A549 (cell line): ENCODE measurements at regions not wholly inside any gene's neighbourhood (a gene's known extent, or its start where the extent isn't known, plus 50 kb on each side); places are given as distances from the start of the nearest gene placed in this dataset.
"Not testable (repeated sequence)": the region's sequence is repeated elsewhere in the genome, so short reads cannot be mapped to it uniquely, and the experiment has no call there.

Source experiments
- ATAC-seq, 2 experiments: fragments of 200-7000 bp in 1 of 2; fragments of >200 bp in 1 of 2; cut with Nextera tagmentation in 1 of 2; cut with Tn5 transposase in 1 of 2; 3 replicates each; pipeline versions ENCODE4 v1.8.0 to v1.9.1; 2018 to 2020; ENCODE audit warnings: mild to moderate bottlenecking in 1 of 2, moderate library complexity in 1 of 2
- CTCF ChIA-PET: fragments of 300-600 bp; sonication (Branson Sonifier 250); formaldehyde crosslinking; extraction: SDS; loops from one replicate; lab custom pipeline; 2021; ENCODE audit warnings: antibody characterized with exemption, inconsistent platforms; lab: Yijun Ruan, JAX
- POLR2A ChIA-PET: fragments of 350-600 bp; formaldehyde crosslinking; extraction: SDS; loops from one replicate; lab custom pipeline; 2021; ENCODE audit warnings: antibody characterized with exemption, inconsistent platforms; lab: Yijun Ruan, JAX
- DNase-seq, 2 experiments: peaks; one replicate each; pipeline versions ENCODE4 v3.0.0 to v3.0.0-alpha.2; 2011 to 2016; ENCODE audit warnings: low read depth in 1 of 2, low spot score in 1 of 2
- FAIRE-seq: peaks from 2 replicates; lab custom pipeline; 2011; peaks lifted over from hg19 to GRCh38; lab: Jason Lieb, UNC
- H3K27ac ChIP-seq, 2 experiments: fragments of >200 bp; sonication (Bioruptor Twin); formaldehyde crosslinking; 3 replicates each; pipeline ENCODE4 v1.5.1; 2016 to 2017
- H3K4me1 ChIP-seq: fragments of >200 bp; sonication (Bioruptor Twin); formaldehyde crosslinking; 3 replicates; pipeline ENCODE4 v1.6.1; 2016
- H3K4me2 ChIP-seq: fragments of >200 bp; sonication (Bioruptor Twin); formaldehyde crosslinking; 3 replicates; pipeline ENCODE4 v1.6.1; 2016
- H3K4me3 ChIP-seq: fragments of >200 bp; sonication (Bioruptor Twin); formaldehyde crosslinking; 3 replicates; pipeline ENCODE4 v1.5.1; 2016
- H3K9me3 ChIP-seq: fragments of >200 bp; sonication (Bioruptor Twin); formaldehyde crosslinking; 3 replicates; pipeline ENCODE4 v1.6.1; 2016
- CBX2 ChIP-seq: fragments of 200-600 bp; sonication (generic); IDR thresholded peaks from 2 replicates; pipeline ENCODE4 v1.6.1; 2016; ENCODE audit warnings: low read depth, mild to moderate bottlenecking, borderline replicate concordance
- CBX8 ChIP-seq: fragments of 200-600 bp; sonication (generic); IDR thresholded peaks from 2 replicates; pipeline ENCODE4 v1.6.1; 2016
- CEBPB ChIP-seq, 2 experiments: fragments of >200 bp in 1 of 2; sonication (Bioruptor Twin) in 1 of 2; formaldehyde crosslinking in 1 of 2; IDR thresholded peaks; 2 replicates each; pipeline ENCODE4 v1.6.1; 2012 to 2016
- CHD2 ChIP-seq: fragments of 150-350 bp; IDR thresholded peaks from 2 replicates; pipeline ENCODE4 v1.6.1; 2014; ENCODE audit warnings: low read length; ENCODE audit not compliant: partially characterized antibody
- CTCF ChIP-seq: fragments of >200 bp; sonication (Bioruptor Twin); formaldehyde crosslinking; IDR thresholded peaks from 3 replicates; pipeline ENCODE4 v1.5.1; 2016
- EHF ChIP-seq: fragments of 250-450 bp; sonication (Bioruptor Pico); IDR thresholded peaks from 2 replicates; pipeline ENCODE4 v1.5.0; 2020; ENCODE audit warnings: mild to moderate bottlenecking
- HES2 ChIP-seq: fragments of >200 bp; sonication (Bioruptor Twin); formaldehyde crosslinking; IDR thresholded peaks from 2 replicates; pipeline ENCODE4 v1.6.1; 2016
- MAFK ChIP-seq: fragments of 450-650 bp; IDR thresholded peaks from 2 replicates; pipeline ENCODE4 v1.6.1; 2014; ENCODE audit not compliant: partially characterized antibody
- MAZ ChIP-seq: fragments of 150-350 bp; IDR thresholded peaks from 2 replicates; pipeline ENCODE4 v1.6.1; 2014; ENCODE audit warnings: antibody characterized with exemption, low read depth, low read length, borderline replicate concordance
- MYC ChIP-seq: IDR thresholded peaks from 2 replicates; pipeline ENCODE4 v1.6.1; 2012; ENCODE audit warnings: mild to moderate bottlenecking, inconsistent platforms, low read length, improper control_type of control experiment, borderline replicate concordance
- PHF8 ChIP-seq: fragments of 200-600 bp; sonication (generic); IDR thresholded peaks from 2 replicates; pipeline ENCODE4 v1.6.1; 2016; ENCODE audit warnings: low read depth, mild to moderate bottlenecking, antibody characterized with exemption, moderate library complexity, borderline replicate concordance
- RARB ChIP-seq: fragments of 250-450 bp; sonication (Bioruptor Pico); IDR thresholded peaks from 2 replicates; pipeline ENCODE4 v1.8.0; 2021; ENCODE audit warnings: mild to moderate bottlenecking, moderate library complexity
- SREBF2 ChIP-seq: fragments of 450-650 bp; IDR thresholded peaks from 2 replicates; pipeline ENCODE4 v1.6.1; 2014; ENCODE audit warnings: mild to moderate bottlenecking, moderate library complexity
- TP53 ChIP-seq: fragments of 250-450 bp; sonication (Bioruptor Pico); IDR thresholded peaks from 2 replicates; pipeline ENCODE4 v1.5.0; 2021; ENCODE audit warnings: mild to moderate bottlenecking, moderate library complexity
- WGBS: methylation state at CpG from one replicate; pipeline ENCODE4 v1.1.6; 2017; ENCODE audit errors: missing lambda C conversion rate; 5-methylcytosine and 5-hydroxymethylcytosine counted together
- TF ChIP-seq, protein P1 (sequence below): fragments of 200-600 bp; sonication (generic); IDR thresholded peaks from 2 replicates; pipeline ENCODE4 v1.6.1; 2016; ENCODE audit warnings: antibody characterized with exemption, mild to moderate bottlenecking, moderate library complexity

- Histone ChIP-seq H3K4me1 (no peaks in the 10 kb centered on the region), H3K4me3 (no peak overlapping the region)
- ATAC-seq: no peak
- TF ChIP-seq RARB (CRISPR knock-in tag): no peak
- TF ChIP-seq HES2: no peak
- no peak for TF ChIP-seq CTCF
- TF ChIP-seq TP53 (CRISPR knock-in tag): no peak
- TF ChIP-seq CHD2: no peak
- TF ChIP-seq, all 56 proteins: peak for 0
- Histone ChIP-seq H3K4me2 (no peak overlapping the region), H3K9me3 (no peaks in the 10 kb centered on the region), H3K27ac (no peak overlapping the region)
- DNase-seq (no peak), FAIRE-seq (no peak)
- ChIA-PET POLR2A (no interaction called here), CTCF (no interaction called here)
- WGBS: 85% methylated on average over 5 of the region's 7 CpGs
Measured at GRCh38 chr22:48297296-48297695, 1530.4 kb downstream of the BRD1 start.

DNA sequence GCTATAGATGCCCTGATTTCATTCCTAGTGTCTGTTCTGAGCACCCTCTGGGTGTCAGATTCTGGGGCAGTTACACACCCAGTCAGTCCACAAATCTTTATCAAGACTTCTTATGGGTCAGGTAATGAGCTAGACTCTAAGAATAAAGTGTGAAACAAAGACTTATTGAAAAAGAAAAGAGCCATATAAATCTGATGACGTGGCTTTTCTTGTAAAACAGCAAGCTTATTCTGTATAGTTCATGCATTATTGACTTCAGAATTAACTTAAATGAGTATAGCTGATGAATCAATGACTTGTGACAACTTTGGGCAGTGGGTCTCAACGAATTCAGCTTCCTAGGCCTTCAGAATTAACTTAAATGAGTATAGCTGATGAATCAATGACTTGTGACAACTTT, 1527.5 kb downstream of the TBC1D22A start:
- DNase-seq, POLR2A ChIA-PET, H3K4me1 ChIP-seq, H3K4me2 ChIP-seq, CTCF ChIA-PET, ATAC-seq, FAIRE-seq, H3K4me3 ChIP-seq, H3K27ac ChIP-seq, H3K9me3 ChIP-seq: not testable (repeated sequence)
- peak; percentile 49 for TF ChIP-seq MAFK
- WGBS: 30% methylated on average over 2 of the region's 2 CpGs

GRCh38 chr22:48288376-48288940, 1526.0 kb downstream of the TBC1D22A start:
- Histone ChIP-seq H3K27ac (no peak overlapping the region), H3K9me3 (no peaks in the 10 kb centered on the region), H3K4me1 (peaks cover 5% of the 10 kb centered on the region; the same call in 1 of the 3 replicates), H3K4me3 (no peak overlapping the region), H3K4me2 (no peak overlapping the region)
- POLR2A ChIA-PET: no interaction called here
- TF ChIP-seq EHF (CRISPR knock-in tag) (no peak), HES2 (no peak), MYC (no peak), SREBF2 (no peak), MAZ (no peak), CBX2 (no peak), PHF8 (no peak), CBX8 (no peak), CEBPB (IDR thresholded peaks at IDR 0.05) (no peak)
- ATAC-seq: no peak
- CTCF ChIA-PET: no interaction called here
- no peak for DNase-seq
- 35% methylated on average over 3 of the region's 3 CpGs for WGBS
- FAIRE-seq: no peak

DNA sequence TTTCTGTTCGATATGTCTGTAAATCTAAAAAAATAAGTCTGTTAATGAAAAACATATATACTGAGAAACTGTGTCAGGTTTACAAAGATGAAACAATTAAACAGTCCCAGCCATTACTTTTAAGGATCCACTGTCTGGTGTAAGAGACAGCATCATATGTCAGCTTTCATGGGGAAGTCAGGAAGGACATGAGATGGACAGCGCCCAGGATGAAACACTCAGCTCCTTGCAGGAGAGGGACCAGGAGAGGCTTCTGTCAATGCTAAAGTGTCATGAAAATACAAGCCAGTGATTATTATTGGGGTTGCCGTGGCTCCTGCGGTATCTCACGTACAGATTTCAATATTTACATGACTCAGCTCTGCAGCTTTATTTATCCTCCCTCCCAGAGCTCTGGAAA, 1524.6 kb downstream of the TBC1D22A start:
- TF ChIP-seq EHF (CRISPR knock-in tag): no peak
- TF ChIP-seq, protein P1, sequence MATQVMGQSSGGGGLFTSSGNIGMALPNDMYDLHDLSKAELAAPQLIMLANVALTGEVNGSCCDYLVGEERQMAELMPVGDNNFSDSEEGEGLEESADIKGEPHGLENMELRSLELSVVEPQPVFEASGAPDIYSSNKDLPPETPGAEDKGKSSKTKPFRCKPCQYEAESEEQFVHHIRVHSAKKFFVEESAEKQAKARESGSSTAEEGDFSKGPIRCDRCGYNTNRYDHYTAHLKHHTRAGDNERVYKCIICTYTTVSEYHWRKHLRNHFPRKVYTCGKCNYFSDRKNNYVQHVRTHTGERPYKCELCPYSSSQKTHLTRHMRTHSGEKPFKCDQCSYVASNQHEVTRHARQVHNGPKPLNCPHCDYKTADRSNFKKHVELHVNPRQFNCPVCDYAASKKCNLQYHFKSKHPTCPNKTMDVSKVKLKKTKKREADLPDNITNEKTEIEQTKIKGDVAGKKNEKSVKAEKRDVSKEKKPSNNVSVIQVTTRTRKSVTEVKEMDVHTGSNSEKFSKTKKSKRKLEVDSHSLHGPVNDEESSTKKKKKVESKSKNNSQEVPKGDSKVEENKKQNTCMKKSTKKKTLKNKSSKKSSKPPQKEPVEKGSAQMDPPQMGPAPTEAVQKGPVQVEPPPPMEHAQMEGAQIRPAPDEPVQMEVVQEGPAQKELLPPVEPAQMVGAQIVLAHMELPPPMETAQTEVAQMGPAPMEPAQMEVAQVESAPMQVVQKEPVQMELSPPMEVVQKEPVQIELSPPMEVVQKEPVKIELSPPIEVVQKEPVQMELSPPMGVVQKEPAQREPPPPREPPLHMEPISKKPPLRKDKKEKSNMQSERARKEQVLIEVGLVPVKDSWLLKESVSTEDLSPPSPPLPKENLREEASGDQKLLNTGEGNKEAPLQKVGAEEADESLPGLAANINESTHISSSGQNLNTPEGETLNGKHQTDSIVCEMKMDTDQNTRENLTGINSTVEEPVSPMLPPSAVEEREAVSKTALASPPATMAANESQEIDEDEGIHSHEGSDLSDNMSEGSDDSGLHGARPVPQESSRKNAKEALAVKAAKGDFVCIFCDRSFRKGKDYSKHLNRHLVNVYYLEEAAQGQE: peak; percentile 58; the same call in 1 of the 2 replicates
- DNase-seq (peak in 1 of 2 experiments; percentile 25), ATAC-seq (no peak), FAIRE-seq (no peak)
- Histone ChIP-seq H3K4me1 (peaks cover 5% of the 10 kb centered on the region; the same call in 1 of the 3 replicates), H3K27ac (no peak overlapping the region), H3K4me3 (no peak overlapping the region), H3K9me3 (no peaks in the 10 kb centered on the region; the same call in 2 of the 3 replicates), H3K4me2 (0 out of 3 replicates have a peak overlapping the region, but pooled peaks have one; percentile 23)
- CTCF ChIA-PET: no interaction called here
- POLR2A ChIA-PET: no interaction called here
- 36% methylated on average over 5 of the region's 5 CpGs for WGBS
